IPS-11a (cell line): ENCODE measurements at regions not wholly inside any gene's neighbourhood (a gene's known extent, or its start where the extent isn't known, plus 50 kb on each side); places are given as distances from the start of the nearest gene placed in this dataset.

Source experiments
- H3K4me3 ChIP-seq: one replicate; pipeline ENCODE4 v1.5.1; 2013; ENCODE audit warnings: low read depth, low read length, control low read depth

- no peak overlapping the region for H3K4me3 ChIP-seq
Measured at GRCh38 chr6:43924222-43924702, 154.3 kb downstream of the VEGFA start.

GRCh38 chr6:43923376-43924221, 153.6 kb downstream of the VEGFA start:
- no peak overlapping the region for H3K4me3 ChIP-seq

GRCh38 chr6:43922426-43923375, 152.7 kb downstream of the VEGFA start:
- no peak overlapping the region for H3K4me3 ChIP-seq

- H3K4me3 ChIP-seq = no peak overlapping the region
Measured at GRCh38 chr6:43921548-43922425, 151.8 kb downstream of the VEGFA start.

- H3K4me3 ChIP-seq = no peak overlapping the region
Measured at GRCh38 chr6:43921039-43921438, 151.0 kb downstream of the VEGFA start.

- no peak overlapping the region for H3K4me3 ChIP-seq
Measured at GRCh38 chr6:43919774-43920173, 149.8 kb downstream of the VEGFA start.

GRCh38 chr6:43917878-43918382, 147.9 kb downstream of the VEGFA start:
- H3K4me3 ChIP-seq = no peak overlapping the region

- no peak overlapping the region for H3K4me3 ChIP-seq
Measured at GRCh38 chr6:43916924-43917877, 147.2 kb downstream of the VEGFA start.

- no peak overlapping the region for H3K4me3 ChIP-seq
Measured at GRCh38 chr6:43915986-43916923, 146.2 kb downstream of the VEGFA start.

GRCh38 chr6:43915208-43915869, 145.3 kb downstream of the VEGFA start:
- H3K4me3 ChIP-seq = no peak overlapping the region

GRCh38 chr6:43914272-43915147, 144.5 kb downstream of the VEGFA start:
- H3K4me3 ChIP-seq = no peak overlapping the region

- no peak overlapping the region for H3K4me3 ChIP-seq
Measured at GRCh38 chr6:43913375-43914271, 143.6 kb downstream of the VEGFA start.

- no peak overlapping the region for H3K4me3 ChIP-seq
Measured at GRCh38 chr6:43912598-43913371, 142.8 kb downstream of the VEGFA start.

GRCh38 chr6:43912116-43912577, 142.1 kb downstream of the VEGFA start:
- no peak overlapping the region for H3K4me3 ChIP-seq
